CD4-positive, alpha-beta T cell treated with Interferon gamma for 1 hour (primary cell): ENCODE measurements at regions not wholly inside any gene's neighbourhood (a gene's known extent, or its start where the extent isn't known, plus 50 kb on each side); places are given as distances from the start of the nearest gene placed in this dataset.
A peak's percentile ranks its signal among the peaks of the same experiment; 100 is the strongest.
"Not testable (repeated sequence)": the region's sequence is repeated elsewhere in the genome, so short reads cannot be mapped to it uniquely, and the experiment has no call there.

Experiments used
- DNase-seq: peaks from one replicate; pipeline ENCODE4 v3.0.0-alpha.2; 2020

- DNase-seq, result no peak
These were observed 292.0 kb upstream of the MBL2 start for GRCh38 chr10:53064614-53065013.

GRCh38 chr10:53063805-53064204 lies 291.2 kb upstream of the MBL2 start:
- DNase-seq, result no peak

- no peak for DNase-seq
These were observed 280.1 kb upstream of the MBL2 start for GRCh38 chr10:53052521-53053164.

GRCh38 chr10:53045315-53045714 lies 272.7 kb upstream of the MBL2 start:
- no peak for DNase-seq

- DNase-seq, result not testable (repeated sequence)
These were observed 263.2 kb upstream of the MBL2 start for GRCh38 chr10:53035823-53036222.

- DNase-seq, result no peak
These were observed 260.8 kb upstream of the MBL2 start for GRCh38 chr10:53033396-53033795.

- peak; percentile 16 for DNase-seq
These were observed 257.6 kb upstream of the MBL2 start for GRCh38 chr10:53029872-53030849.

GRCh38 chr10:53029449-53029848 lies 256.9 kb upstream of the MBL2 start:
- DNase-seq, result no peak

- not testable (repeated sequence) for DNase-seq
These were observed 253.2 kb upstream of the MBL2 start for GRCh38 chr10:53025765-53026164.

- no peak for DNase-seq
These were observed 252.7 kb upstream of the MBL2 start for GRCh38 chr10:53025172-53025711.

GRCh38 chr10:53023411-53023810 lies 250.8 kb upstream of the MBL2 start:
- DNase-seq, result no peak

GRCh38 chr10:53022611-53023088 lies 250.1 kb upstream of the MBL2 start:
- no peak for DNase-seq

GRCh38 chr10:53013201-53013810 lies 240.7 kb upstream of the MBL2 start:
- DNase-seq, result no peak

GRCh38 chr10:53009961-53010907 lies 237.7 kb upstream of the MBL2 start:
- no peak for DNase-seq

GRCh38 chr10:53007527-53007842 lies 234.9 kb upstream of the MBL2 start:
- no peak for DNase-seq

- no peak for DNase-seq
These were observed 234.3 kb upstream of the MBL2 start for GRCh38 chr10:53006663-53007526.

GRCh38 chr10:53005612-53006345 lies 233.2 kb upstream of the MBL2 start:
- no peak for DNase-seq

- DNase-seq, result no peak
These were observed 230.5 kb upstream of the MBL2 start for GRCh38 chr10:53003094-53003493.

- DNase-seq, result no peak
These were observed 227.1 kb upstream of the MBL2 start for GRCh38 chr10:52999681-53000080.

- DNase-seq, result no peak
These were observed 226.7 kb upstream of the MBL2 start for GRCh38 chr10:52999258-52999657.

GRCh38 chr10:52997007-52997406 lies 224.4 kb upstream of the MBL2 start:
- no peak for DNase-seq
